ENCODE measurements at regions not wholly inside any gene's neighbourhood (a gene's known extent, or its start where the extent isn't known, plus 50 kb on each side); places are given as distances from the start of the nearest gene placed in this dataset.

DNA sequence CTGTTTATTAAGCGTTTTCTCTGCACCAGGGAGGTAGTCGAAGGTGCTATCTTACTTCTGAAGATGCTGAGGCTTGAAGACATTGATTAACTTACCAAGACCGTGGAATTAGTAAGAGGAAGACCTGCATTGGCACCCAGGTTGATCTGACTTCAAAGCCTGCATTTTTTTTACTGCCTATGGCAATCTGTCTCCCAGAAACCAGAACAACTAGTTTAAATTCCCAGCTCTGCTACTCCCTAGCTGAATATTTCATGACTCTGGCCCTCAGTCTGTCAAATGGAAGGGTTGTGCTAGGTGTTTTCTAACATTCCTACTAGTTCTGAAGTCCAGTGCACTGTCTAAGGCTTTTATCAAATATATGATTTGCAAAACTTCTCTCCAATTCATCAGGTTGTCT is 52.0 kb upstream of the GRAMD1B start:
- no peak for DNase-seq (ENCODE audit: low spot score)

DNA sequence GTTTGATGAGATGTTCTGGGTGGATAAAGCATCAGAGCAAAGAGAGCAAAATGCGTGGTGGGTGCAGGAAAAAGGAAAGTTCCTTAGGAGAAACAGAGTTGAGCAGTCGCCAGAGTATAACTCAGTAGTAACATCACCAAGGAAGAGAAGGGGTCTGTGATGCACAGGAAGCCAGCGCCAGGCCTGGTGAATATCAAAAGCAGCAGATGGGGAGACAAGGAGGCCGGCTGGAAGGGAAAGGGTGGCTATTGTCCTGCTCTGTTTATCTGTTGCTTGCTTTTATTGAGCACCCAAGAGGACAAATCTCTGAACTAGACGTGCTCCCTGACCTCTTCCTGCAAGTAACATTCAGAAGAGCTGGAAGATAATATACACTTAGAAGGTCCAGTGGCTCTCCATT is 52.7 kb upstream of the GRAMD1B start:
- DNase-seq (ENCODE audit: low spot score): no peak

DNA sequence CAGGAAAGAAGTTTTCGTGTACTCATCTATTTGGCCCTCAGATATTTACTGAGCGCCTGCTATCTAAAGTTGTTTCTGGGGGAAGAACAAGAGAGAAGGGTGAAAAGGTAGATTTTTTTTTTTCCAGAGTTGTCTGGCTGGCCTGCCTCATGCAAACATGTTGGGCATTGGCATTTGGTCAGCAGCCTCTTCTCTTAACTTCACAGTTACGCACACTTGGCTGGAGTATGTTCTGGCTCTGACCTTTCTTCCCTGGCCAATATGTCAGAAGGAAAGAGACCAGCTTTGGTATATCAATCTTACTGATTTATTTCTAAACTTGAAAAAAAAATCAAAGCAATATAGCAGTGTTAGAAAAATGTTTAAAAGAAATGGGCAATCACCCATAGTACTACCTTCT is 54.2 kb upstream of the GRAMD1B start:
- DNase-seq (ENCODE audit: low spot score): no peak

DNA sequence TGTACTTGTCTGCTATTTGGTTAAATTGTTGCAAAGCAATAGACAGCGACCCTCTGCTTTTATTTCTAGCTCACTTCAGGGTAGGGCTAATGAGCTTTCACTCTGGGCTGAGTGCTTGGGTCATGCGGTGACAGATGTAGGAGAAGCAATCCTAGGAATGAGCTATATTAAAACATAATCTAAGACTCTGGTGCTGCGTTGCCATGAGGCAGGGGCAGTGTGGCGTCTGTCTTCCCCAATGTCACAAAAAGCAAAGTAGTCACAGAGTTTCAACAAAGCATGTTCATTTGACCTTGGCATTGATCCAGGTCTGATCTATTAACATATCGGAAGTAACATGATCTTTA is 55.5 kb upstream of the GRAMD1B start:
- no peak for DNase-seq (ENCODE audit: low spot score)

DNA sequence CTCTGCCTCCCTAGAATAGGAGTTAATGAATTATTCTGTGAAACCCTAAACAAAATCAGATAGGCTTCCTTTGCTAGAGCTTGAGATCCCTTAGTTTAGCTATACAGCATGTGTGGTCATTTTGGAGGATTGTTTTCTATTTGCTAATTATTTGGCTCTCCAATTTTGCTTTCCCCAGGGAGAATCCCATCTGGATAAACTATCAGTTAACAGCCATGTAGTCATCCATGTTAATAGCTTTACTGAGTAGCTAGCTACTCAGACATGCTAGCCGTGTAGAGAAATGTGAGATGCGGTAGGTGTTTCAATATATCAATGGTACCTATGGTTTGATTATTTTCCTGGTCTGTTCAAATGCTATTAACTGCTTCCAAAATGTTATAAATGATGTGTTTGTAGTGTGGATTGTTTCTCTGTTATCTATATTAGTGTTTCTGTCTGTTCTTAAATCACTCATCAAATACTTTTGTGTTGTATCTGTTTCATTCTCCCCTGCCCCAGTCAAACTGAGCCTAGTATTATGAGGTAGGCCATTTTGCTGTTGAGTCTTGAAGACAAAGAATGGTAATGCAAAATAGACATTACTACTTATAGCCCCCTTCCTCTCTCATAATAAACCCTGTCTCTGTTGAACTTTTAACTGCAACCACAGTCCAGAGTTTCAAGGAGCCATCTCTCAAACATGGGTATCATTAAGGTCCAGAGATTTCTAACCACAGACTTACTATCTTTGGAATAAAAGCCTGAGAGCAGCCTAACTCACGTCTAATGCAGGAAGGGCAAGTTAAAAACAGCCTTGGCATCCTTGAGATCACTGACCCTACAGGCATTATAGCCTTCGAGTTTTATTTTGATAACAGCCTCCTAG is 56.1 kb upstream of the GRAMD1B start:
- DNase-seq (ENCODE audit: low spot score): no peak

DNA sequence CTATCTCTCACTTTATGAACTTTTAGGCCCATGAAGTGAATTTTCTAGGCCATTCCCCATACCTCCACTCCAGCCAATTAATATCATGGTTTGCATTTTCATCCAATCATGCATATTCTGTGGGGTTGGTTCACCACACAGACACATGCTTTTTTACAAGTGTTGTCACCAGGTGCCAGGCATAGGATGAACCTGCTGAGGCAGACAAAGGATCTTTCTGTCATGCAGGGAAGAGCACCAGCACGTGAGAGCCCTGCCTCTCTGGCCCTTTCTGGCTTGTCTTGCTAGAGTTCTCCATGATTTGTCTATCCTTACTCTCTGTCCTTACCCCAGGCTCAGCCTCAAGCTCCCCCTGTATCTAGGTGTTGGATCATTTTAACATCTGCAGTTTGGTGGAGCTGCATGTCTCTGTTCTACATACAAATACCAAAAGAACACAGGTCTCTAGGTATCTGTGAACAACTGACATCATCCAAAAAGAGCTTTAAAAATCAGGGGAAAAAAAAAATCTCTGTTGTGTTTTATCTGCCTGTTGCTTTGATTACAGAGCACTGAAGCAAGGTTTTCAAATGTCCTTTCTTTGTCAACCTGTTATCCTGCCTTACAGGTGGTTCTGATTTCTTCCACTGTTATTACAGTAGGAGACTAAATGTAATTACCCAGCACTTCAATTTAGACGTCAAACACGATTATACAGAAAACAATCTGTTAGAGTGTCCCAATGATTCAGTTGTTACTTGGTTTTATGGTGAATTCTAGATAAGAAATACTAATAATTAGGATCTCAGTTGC is 58.4 kb upstream of the GRAMD1B start:
- DNase-seq (ENCODE audit: low spot score): no peak

DNA sequence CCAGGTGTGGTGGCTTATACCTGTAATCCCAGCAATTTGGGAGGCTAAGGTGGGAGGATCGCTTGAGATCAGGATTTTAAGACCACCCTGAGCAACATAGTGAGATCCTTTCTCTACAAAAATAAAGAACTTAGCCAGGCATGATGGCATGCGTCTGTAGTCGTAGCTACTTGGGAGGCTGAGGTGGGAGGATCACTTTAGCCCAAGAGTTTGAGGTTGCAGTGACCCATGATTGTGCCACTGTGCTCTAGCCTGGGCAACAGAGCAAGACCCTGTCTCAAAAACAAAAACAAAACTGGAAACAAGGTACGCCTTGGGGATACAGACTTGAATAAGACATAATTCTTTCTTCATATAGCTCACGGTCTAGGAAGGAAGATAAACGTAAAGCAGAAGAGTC is 63.1 kb upstream of the GRAMD1B start:
- no peak for DNase-seq (ENCODE audit: low spot score)

DNA sequence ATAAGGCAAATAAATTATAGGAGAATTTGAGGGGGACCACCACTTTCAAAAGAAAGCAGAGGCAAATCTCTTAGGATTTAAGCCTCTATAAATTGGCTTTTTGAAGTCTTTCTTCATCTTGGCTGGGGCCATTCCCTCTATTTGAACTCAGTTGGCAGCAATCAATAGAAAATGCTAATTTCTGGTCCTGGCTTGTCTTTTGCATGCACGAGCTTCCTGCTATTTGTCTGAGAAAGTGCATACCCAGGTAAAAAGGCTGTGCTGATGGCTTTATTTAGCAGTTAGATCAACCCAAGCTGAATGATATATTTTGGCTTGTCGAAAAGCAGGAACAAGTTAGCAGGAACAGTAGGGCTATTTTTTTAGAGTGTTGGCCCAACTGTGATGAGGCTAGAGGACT is 64.1 kb upstream of the GRAMD1B start:
- DNase-seq (ENCODE audit: low spot score): no peak

DNA sequence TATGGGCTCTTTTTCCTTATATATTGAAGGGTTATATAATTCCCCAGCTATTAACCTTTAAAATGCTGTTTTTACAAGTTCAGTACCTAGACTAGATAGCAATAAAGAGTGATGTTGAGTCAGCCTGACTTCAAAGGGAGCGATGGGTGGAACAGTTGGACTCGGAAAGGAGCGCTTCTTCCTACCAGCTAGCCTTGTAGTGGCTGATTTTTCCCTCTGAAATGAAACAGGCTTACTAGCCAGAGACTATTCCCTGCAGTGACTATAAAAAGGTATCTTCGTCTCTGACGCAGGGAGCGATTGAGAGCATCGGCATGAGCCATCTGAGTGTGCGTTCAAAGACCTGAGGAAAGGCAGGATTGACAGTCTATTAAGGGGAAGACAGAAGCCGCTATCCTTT is 66.0 kb upstream of the GRAMD1B start:
- no peak for DNase-seq (ENCODE audit: low spot score)

DNA sequence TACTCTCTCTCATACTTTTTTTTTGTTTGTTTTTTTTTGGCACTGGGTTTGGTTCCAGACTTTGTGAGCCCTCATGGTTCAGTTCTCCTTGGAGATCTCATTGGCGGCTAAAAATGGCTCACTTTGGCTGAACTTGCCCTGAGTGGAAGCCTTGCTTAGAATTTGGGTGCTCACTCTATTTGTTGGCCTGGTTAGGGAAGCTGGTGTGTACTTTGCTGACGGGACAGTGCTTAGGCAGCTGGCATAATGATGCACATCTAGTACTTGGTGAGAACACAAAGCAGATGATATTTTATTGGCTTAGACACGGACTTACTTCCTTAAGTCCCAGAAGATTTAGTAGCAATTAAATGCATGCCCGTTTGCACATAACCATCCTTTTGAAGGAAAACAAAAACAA is 66.5 kb upstream of the GRAMD1B start:
- DNase-seq (ENCODE audit: low spot score): no peak

DNA sequence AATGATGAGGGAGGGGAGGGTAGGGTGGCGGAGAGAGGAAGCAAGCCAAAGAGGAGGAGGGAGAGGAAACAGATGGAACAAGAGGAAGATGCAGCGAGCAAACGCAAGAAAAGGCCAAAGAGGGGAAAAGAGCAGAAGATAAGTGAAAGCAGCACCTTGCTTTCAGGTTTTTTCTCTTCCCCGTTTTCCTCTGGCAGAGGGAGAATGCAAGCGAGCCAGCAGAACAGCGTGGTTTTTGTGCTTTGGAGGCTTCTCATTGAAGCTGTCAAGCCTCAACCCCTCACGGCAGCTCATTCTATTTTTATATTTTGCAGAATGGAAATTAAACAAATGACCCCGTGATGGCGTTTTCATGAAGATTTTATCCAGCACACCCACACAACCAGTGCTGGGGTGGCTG is 67.1 kb upstream of the GRAMD1B start:
- no peak for DNase-seq (ENCODE audit: low spot score)

DNA sequence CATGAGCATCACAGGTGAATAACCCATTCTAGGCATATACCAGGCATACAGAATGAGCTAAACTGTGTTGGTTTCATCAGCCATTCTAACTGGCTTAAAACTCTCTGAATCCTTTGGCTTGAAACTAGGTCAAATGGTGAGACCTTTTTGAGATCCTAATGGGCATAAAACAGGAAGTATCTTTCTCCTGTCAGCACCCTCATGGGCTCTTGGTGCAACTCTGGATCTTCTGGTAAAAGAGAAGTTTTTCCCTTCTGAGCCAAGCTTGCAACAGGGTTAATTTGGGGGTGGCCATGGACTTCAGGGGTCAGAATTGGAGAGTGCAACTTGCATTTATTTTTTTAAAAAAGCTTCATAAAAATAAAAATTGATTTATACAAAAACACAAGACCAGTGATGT is 67.9 kb upstream of the GRAMD1B start:
- DNase-seq (ENCODE audit: low spot score): no peak

DNA sequence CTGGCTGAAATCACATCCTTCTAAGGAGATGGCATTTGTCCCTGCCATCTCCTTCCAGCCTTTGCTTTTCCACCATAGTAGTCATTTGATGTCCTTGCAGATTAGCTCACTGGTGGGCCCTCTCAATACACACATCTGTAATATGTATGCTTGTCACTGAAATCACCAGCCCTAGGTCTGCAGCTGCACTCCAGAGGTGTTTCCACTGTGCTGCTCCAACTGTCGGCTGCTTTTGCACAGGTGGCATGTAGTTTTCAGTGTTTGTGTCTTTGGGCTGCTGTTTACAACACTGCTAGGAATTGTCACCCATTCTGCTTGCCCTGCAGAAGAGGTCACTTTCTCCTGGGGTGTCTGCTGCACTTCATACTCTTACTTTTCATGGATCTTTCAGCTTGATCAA is 69.0 kb upstream of the GRAMD1B start:
- no peak for DNase-seq (ENCODE audit: low spot score)

DNA sequence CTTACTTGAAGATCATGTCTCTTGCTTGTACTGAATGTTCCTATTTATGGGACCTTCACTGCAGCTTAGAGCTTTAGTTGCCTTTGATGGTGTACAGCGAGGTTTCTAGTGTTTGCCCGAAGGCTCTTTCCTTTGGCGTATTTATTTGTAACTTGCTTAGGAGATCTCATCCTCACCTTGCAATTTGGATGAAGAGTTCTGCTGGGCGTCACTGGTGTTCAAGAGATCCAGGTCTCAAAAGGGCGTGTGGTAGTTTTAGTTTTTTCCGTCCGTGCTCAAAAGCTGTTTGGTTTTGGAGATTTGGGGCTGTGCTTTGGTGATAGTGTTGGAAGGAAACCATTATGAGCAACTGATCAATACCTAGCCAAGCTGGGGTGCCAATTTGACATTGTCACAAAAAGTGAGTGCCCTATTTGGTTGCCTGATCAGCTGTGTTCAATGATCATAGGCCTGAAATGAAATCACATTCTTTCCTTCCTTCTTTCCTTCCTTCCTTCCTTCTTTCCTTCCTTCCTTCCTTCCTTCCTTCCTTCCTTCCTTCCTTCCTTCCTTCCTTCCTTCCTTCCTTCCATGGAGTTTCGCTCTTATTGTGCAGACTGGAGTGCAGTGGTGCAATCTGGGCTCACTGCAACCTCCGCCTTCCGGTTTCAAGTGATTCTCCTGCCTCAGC is 69.7 kb upstream of the GRAMD1B start:
- DNase-seq (ENCODE audit: low spot score): no peak

DNA sequence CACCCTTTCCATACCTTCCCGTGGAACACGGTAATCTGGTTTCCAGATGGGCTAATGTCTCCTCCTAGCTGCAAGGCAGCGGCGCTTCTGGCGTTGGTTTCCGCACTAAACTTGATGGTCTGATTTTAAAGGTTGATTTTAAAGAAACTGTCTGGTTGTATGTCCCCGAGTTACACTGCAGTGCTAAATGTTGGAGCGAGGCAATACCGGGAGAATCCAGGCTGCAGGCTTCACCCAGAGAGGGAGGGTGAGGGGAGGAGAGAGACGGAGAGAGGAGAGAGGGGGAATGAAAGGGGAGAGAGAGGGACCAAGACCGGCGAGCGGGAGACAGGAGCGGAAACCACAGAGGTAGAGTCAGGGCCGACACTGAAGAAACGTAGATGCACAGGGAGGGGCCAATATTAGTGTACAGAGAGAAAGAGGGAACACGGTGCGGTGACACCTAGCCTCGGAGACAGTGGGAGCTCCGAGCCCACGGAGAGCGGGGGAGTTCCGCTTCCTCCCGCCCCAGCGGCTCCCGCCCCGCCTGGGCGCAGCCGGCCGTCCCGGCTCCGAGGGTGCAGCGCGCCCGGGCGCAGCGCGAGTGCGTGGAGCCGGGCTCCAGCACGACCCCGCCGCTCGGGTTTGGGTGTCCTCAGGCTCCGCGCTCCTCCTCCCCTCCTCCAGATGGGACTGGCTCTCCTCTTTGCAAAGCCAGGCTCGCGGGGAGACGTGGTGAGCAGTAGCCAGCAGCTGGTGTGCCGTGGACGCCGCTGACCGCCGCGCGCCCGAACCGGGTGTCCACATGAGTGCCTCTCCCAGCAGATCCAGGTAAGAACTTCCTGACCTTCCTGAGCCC is 71.9 kb upstream of the GRAMD1B start:
- DNase-seq (ENCODE audit: low spot score): no peak

DNA sequence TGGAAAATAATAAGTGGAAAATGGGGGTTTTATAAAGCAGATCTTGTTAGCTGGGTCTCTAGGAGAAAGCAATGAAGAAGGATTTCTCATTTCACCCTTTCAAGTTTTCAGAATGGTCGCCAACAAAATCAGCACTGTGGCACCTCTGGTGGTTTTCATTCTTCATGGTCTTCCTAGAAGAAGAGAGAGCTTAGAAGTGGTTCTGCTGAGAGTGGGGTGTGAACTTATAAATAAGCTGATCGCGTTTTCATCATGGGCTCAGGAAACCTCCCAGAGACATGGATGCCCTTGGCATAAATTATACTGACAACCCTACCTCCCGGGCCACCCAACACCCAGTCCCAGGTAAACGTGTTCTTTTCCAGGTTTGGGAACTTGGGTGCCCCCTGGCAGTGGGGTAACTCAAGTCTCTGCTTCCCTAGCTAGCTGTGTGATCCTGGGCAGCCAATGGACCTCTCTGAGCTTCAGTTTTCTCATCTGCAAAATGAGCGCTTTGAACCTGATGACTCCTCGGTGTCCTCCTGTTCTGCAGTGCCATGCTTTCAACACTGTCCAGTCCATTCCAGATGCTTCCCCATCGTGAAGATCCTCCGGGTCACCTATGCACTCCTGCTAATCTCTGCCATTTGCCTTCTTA is 72.6 kb upstream of the GRAMD1B start:
- DNase-seq (ENCODE audit: low spot score): no peak

DNA sequence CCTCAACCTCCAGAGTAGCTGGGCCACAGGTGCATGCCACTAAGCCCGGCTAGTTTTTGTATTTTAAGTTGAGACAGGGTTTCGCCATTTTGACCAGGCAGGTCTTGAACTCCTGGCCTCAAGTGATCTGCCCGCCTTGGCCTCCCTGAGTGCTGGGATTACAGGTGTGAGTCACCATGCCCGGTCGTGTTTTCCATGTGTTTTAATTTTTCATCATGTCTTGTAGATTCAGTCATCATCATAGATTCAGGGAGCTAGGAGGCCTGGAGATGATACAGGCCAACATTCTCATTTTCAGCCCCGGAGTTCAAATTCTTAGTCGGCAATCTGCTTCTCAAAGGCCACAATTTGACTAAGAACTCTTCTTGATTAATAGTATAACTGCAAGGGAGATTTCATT is 73.5 kb upstream of the GRAMD1B start:
- no peak for DNase-seq (ENCODE audit: low spot score)

DNA sequence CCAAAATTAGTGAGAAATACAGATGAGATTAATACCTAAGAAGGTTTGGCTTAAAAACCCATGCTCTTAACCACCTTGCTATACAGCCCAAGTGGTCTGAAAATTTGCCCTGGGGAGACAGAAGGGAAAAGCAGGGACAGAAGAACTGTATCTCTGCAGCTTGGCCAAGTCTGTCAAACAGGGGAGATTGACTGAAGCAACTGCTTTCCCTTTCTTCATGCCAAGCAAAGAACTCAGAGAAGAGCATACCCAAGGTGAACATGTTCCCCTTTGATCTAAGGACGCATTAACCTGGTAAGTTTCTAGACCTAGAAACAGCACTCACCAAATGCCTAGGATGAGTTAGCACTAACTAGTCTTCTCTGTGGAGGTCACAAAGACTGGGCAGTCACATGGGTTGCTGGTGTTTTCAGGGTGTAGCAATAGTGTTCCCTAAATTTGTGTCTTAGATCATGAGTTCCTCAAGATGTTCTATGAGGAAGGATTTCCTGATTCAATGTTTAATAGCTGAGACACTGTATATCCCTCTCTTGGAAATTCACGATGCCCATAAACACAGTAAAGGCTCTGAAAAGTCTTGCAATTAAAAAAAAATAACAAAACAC is 75.6 kb upstream of the GRAMD1B start:
- DNase-seq (ENCODE audit: low spot score): no peak

DNA sequence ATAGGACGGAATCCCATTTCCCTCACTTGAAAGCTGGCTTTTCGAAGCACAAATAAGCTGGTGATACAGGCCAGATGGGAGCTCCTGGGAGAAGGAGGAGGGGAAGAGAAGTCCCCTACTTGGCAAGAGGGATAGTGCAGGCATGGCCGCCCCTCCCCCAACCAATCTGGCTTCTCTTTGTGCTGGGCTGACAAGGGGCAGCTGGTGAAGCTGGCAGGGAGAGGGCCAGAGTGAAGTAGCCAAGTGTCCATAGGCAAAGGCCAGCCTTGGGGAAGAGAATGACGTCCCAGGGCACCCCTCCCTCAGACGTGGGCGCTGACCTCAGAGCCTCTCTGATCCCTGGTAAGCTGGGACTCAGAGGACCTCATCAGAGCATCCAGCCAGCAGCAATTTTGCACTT is 78.7 kb upstream of the GRAMD1B start:
- DNase-seq (ENCODE audit: low spot score): no peak

DNA sequence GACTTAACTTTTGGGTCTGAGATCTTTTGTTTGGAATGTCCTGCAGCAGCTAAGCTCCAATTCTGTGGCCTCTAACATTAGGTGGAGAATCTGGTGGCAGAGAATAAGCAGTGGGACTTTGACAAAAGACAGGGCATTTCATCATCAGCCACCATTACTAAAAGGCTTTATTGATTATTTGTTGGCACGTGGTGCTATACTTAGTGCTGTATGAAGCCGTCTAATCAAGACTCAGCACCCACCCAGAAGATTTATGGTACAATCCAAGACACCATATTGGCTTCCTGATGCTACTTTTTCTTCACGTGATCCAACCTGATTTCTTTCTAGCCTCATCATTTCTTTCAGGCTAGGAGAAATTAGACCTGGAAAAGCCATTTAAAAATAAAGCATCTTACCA is 80.7 kb upstream of the GRAMD1B start:
- DNase-seq (ENCODE audit: low spot score): no peak

DNA sequence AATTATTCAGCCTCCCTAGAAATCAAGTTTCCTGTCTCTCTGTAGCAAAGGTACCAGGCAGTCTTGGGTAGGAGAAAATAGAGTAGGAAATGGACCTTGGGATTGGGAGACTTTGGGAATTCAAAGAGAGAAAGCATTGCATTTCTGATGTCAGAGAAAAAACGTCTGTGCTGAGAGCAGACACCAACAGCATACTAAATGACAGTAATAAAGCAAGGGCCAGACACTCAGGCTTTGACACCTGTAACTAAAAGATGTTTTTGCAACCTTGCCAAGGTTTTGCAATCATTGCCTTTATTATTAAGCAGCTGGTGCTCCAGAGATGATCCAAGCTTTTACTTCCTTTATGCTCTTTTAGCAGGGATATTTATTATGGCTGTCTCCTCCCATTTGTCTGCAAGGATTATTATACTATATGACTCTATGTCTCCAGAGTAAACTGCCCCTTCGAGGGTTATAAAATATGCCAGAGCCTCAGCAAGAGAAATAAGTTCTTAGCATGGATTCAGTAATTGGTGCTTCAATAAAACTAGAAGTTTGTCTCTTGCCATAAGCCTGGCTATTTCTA is 85.2 kb upstream of the GRAMD1B start:
- no peak for DNase-seq (ENCODE audit: low spot score)

Data from SW480 (cell line).